GM21717 (cell line): ENCODE measurements at regions not wholly inside any gene's neighbourhood (a gene's known extent, or its start where the extent isn't known, plus 50 kb on each side); places are given as distances from the start of the nearest gene placed in this dataset.
"Not testable (repeated sequence)": the region's sequence is repeated elsewhere in the genome, so short reads cannot be mapped to it uniquely, and the experiment has no call there.

Experiments
- ATAC-seq: cut with Tn5 transposase; IDR thresholded peaks from one replicate; pipeline ENCODE4 v1.9.1; 2021; ENCODE audit warnings: mild to moderate bottlenecking, moderate library complexity; ENCODE audit not compliant: unreplicated experiment

- no peak for ATAC-seq
Observed at GRCh38 chr3:177646749-177647148, 449.5 kb upstream of the TBL1XR1 start.

- no peak for ATAC-seq
Observed at GRCh38 chr3:177647341-177647740, 450.1 kb upstream of the TBL1XR1 start.

- ATAC-seq: no peak
Observed at GRCh38 chr3:177647876-177648275, 450.6 kb upstream of the TBL1XR1 start.

GRCh38 chr3:177652556-177653291 is 455.4 kb upstream of the TBL1XR1 start:
- no peak for ATAC-seq

GRCh38 chr3:177657243-177657642 is 460.0 kb upstream of the TBL1XR1 start:
- ATAC-seq: no peak

GRCh38 chr3:177658354-177658753 is 461.1 kb upstream of the TBL1XR1 start:
- ATAC-seq: no peak

GRCh38 chr3:177664380-177665103 is 467.3 kb upstream of the TBL1XR1 start:
- not testable (repeated sequence) for ATAC-seq

- no peak for ATAC-seq
Observed at GRCh38 chr3:177665122-177665808, 468.0 kb upstream of the TBL1XR1 start.

GRCh38 chr3:177672252-177672911 is 475.1 kb upstream of the TBL1XR1 start:
- no peak for ATAC-seq

- ATAC-seq: no peak
Observed at GRCh38 chr3:177673112-177673914, 476.0 kb upstream of the TBL1XR1 start.

- ATAC-seq: no peak
Observed at GRCh38 chr3:177674186-177674585, 476.9 kb upstream of the TBL1XR1 start.

- no peak for ATAC-seq
Observed at GRCh38 chr3:177676148-177676547, 478.9 kb upstream of the TBL1XR1 start.

- ATAC-seq: no peak
Observed at GRCh38 chr3:177676947-177677587, 479.8 kb upstream of the TBL1XR1 start.

GRCh38 chr3:177679568-177680471 is 482.5 kb upstream of the TBL1XR1 start:
- no peak for ATAC-seq

GRCh38 chr3:177680472-177680821 is 483.2 kb upstream of the TBL1XR1 start:
- ATAC-seq: no peak

- no peak for ATAC-seq
Observed at GRCh38 chr3:177681156-177681555, 483.9 kb upstream of the TBL1XR1 start.

- no peak for ATAC-seq
Observed at GRCh38 chr3:177681852-177682251, 484.6 kb upstream of the TBL1XR1 start.

GRCh38 chr3:177683586-177683985 is 486.3 kb upstream of the TBL1XR1 start:
- no peak for ATAC-seq

- no peak for ATAC-seq
Observed at GRCh38 chr3:177686671-177687070, 489.4 kb upstream of the TBL1XR1 start.
